ENCODE measurements at regions not wholly inside any gene's neighbourhood (a gene's known extent, or its start where the extent isn't known, plus 50 kb on each side); places are given as distances from the start of the nearest gene placed in this dataset.

DNA sequence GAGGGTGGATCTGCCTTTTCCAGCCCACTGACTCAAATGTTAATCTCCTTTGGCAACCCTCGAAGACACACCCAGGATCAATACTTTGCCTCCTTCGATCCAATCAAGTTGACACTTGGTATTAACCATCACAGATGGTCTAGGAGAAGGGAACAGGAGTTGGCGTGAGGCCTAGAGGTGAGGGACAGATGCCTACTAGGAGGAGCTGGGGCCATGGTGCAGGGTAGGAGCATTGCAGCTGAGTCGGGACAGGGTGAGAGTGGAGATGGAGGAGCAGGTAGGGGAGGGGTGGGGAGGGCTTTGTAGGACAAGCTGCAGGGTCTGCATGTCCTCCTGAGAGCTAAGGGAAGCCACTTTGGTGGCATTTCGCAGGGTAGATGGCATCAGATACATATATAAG, 140.0 kb downstream of the VAPA start:
- TF ChIP-seq, protein P1, sequence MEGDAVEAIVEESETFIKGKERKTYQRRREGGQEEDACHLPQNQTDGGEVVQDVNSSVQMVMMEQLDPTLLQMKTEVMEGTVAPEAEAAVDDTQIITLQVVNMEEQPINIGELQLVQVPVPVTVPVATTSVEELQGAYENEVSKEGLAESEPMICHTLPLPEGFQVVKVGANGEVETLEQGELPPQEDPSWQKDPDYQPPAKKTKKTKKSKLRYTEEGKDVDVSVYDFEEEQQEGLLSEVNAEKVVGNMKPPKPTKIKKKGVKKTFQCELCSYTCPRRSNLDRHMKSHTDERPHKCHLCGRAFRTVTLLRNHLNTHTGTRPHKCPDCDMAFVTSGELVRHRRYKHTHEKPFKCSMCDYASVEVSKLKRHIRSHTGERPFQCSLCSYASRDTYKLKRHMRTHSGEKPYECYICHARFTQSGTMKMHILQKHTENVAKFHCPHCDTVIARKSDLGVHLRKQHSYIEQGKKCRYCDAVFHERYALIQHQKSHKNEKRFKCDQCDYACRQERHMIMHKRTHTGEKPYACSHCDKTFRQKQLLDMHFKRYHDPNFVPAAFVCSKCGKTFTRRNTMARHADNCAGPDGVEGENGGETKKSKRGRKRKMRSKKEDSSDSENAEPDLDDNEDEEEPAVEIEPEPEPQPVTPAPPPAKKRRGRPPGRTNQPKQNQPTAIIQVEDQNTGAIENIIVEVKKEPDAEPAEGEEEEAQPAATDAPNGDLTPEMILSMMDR (IDR thresholded peaks at IDR 0.05; ENCODE audit: poor library complexity): no peak
- TF ChIP-seq EZH2phosphoT487 (IDR thresholded peaks at IDR 0.05; ENCODE audit: low read depth, severe bottlenecking, unreplicated experiment): no peak
- TF ChIP-seq EZH2 (IDR thresholded peaks at IDR 0.05; ENCODE audit: borderline replicate concordance): no peak

Measured in hepatocyte (in vitro differentiated cells).